Keratinocyte (primary cell): ENCODE measurements at regions not wholly inside any gene's neighbourhood (a gene's known extent, or its start where the extent isn't known, plus 50 kb on each side); places are given as distances from the start of the nearest gene placed in this dataset.

Source experiments
- DNase-seq: peaks from one replicate; pipeline ENCODE4 v3.0.0-alpha.2; 2011; ENCODE audit warnings: low read depth, missing footprints, low spot score
- FAIRE-seq: peaks from 2 replicates; lab custom pipeline; 2011; peaks lifted over from hg19 to GRCh38; lab: Jason Lieb, UNC
- H2AFZ ChIP-seq: 2 replicates; pipeline ENCODE4 v1.6.0; 2012; ENCODE audit warnings: low read length, control low read depth, inconsistent platforms; ENCODE audit not compliant: control insufficient read depth
- H3K27ac ChIP-seq: 2 replicates; pipeline ENCODE4 v1.5.1; 2011; ENCODE audit warnings: low read length; ENCODE audit not compliant: control insufficient read depth, insufficient read depth
- H3K27me3 ChIP-seq: 3 replicates; pipeline ENCODE4 v1.6.0; 2011; ENCODE audit warnings: low read length; ENCODE audit not compliant: control insufficient read depth, insufficient read depth; ENCODE audit errors: extremely low read depth
- H3K36me3 ChIP-seq, 2 experiments: 2 replicates in 1 of 2; 3 replicates in 1 of 2; pipeline ENCODE4 v1.5.1; 2011; ENCODE audit warnings: low read length in 2 of 2, mild to moderate bottlenecking in 1 of 2; ENCODE audit not compliant: control insufficient read depth in 2 of 2, insufficient read depth in 2 of 2; ENCODE audit errors: extremely low read depth in 1 of 2
- H3K4me1 ChIP-seq: 3 replicates; pipeline ENCODE4 v1.5.1; 2011; ENCODE audit warnings: low read length; ENCODE audit not compliant: control insufficient read depth, insufficient read depth; ENCODE audit errors: extremely low read depth
- H3K4me2 ChIP-seq: 3 replicates; pipeline ENCODE4 v1.6.0; 2011; ENCODE audit warnings: low read depth, low read length; ENCODE audit not compliant: control insufficient read depth, insufficient read depth; ENCODE audit errors: extremely low read depth
- H3K4me3 ChIP-seq, 3 experiments: fragments of 200-600 bp in 1 of 3; sonication (generic) in 1 of 3; 2 replicates in 2 of 3; 3 replicates in 1 of 3; pipeline ENCODE4 v1.5.1; 2011 to 2016; ENCODE audit warnings: low read length in 3 of 3, mild to moderate bottlenecking in 3 of 3, control low read depth in 2 of 3, inconsistent platforms in 1 of 3, low read depth in 1 of 3, mixed read lengths in 1 of 3, mixed run types in 1 of 3, moderate library complexity in 1 of 3; ENCODE audit not compliant: control insufficient read depth in 2 of 3, insufficient read depth in 2 of 3; ENCODE audit errors: extremely low read depth in 1 of 3
- H3K79me2 ChIP-seq: 2 replicates; pipeline ENCODE4 v1.6.0; 2012; ENCODE audit warnings: low read length; ENCODE audit not compliant: control insufficient read depth, insufficient read depth
- H3K9ac ChIP-seq: 3 replicates; pipeline ENCODE4 v1.6.0; 2011; ENCODE audit warnings: low read length; ENCODE audit not compliant: control insufficient read depth, insufficient read depth; ENCODE audit errors: extremely low read depth
- H3K9me1 ChIP-seq: 3 replicates; pipeline ENCODE4 v1.6.0; 2011; ENCODE audit warnings: low read length; ENCODE audit not compliant: control insufficient read depth, insufficient read depth; ENCODE audit errors: extremely low read depth
- H3K9me3 ChIP-seq: 2 replicates; pipeline ENCODE4 v1.5.1; 2012; ENCODE audit warnings: low read depth, low read length; ENCODE audit not compliant: control insufficient read depth
- H4K20me1 ChIP-seq: 3 replicates; pipeline ENCODE4 v1.6.0; 2011; ENCODE audit warnings: low read length; ENCODE audit not compliant: control insufficient read depth, insufficient read depth; ENCODE audit errors: extremely low read depth
- EZH2 ChIP-seq: IDR thresholded peaks from one replicate; pipeline ENCODE4 v1.6.1; 2012; ENCODE audit warnings: inconsistent platforms, mild to moderate bottlenecking, low read length, moderate library complexity
- dilution Hi-C: fragments of 300-500 bp; cut with MboI; formaldehyde crosslinking; loops from one replicate; pipeline ENCODE4 v1.7.0; 2020; ENCODE audit warnings: low sequenced_read_pairs; ENCODE audit not compliant: extremely low pct_ligation_motif_present
- TF ChIP-seq, protein P1 (sequence below), 3 experiments: IDR thresholded peaks in 1 of 3; conservative IDR thresholded peaks in 1 of 3; optimal IDR thresholded peaks in 1 of 3; 2 replicates in 2 of 3; 3 replicates in 1 of 3; pipeline versions ENCODE3 to v1.5.1; 2011; ENCODE audit warnings: low read length in 3 of 3, mild to moderate bottlenecking in 3 of 3, moderate library complexity in 2 of 3, control low read depth in 1 of 3, inconsistent platforms in 1 of 3; ENCODE audit not compliant: insufficient read depth in 2 of 3; ENCODE audit errors: extremely low read depth in 1 of 3

DNA sequence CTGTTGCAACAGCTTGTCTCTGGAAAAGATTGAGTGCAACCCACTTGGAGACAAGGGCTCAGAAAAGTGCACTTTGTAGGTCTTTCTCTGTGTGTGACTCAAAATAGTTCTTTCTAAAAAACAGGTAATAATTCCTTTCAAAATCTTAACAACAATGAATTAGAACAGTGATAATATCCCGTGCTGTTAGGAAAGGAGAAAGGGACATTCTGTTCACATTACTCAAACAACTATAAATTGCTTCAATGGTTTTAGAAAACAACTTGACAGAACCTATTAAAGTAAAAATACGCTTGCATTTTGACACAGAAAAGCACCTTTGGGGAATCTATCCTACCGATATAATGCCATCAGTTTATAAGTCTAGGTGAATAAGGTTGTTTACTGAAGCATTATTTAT is 468.1 kb upstream of the DPP6 start:
- Histone ChIP-seq H3K4me2 (no peak overlapping the region), H4K20me1 (no peaks in the 10 kb centered on the region), H3K27me3 (no peaks in the 10 kb centered on the region), H2AFZ (no peak overlapping the region), H3K9me1 (no peaks in the 10 kb centered on the region), H3K36me3 (no peaks in the 10 kb centered on the region), H3K9me3 (no peaks in the 10 kb centered on the region), H3K79me2 (no peaks in the 10 kb centered on the region), H3K27ac (no peak overlapping the region), H3K4me3 (no peak overlapping the region), H3K9ac (no peak overlapping the region), H3K4me1 (no peaks in the 10 kb centered on the region)
- DNase-seq (no peak), FAIRE-seq (no peak)
- dilution Hi-C loops, result no loop called here
- TF ChIP-seq, protein P1, sequence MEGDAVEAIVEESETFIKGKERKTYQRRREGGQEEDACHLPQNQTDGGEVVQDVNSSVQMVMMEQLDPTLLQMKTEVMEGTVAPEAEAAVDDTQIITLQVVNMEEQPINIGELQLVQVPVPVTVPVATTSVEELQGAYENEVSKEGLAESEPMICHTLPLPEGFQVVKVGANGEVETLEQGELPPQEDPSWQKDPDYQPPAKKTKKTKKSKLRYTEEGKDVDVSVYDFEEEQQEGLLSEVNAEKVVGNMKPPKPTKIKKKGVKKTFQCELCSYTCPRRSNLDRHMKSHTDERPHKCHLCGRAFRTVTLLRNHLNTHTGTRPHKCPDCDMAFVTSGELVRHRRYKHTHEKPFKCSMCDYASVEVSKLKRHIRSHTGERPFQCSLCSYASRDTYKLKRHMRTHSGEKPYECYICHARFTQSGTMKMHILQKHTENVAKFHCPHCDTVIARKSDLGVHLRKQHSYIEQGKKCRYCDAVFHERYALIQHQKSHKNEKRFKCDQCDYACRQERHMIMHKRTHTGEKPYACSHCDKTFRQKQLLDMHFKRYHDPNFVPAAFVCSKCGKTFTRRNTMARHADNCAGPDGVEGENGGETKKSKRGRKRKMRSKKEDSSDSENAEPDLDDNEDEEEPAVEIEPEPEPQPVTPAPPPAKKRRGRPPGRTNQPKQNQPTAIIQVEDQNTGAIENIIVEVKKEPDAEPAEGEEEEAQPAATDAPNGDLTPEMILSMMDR (optimal IDR thresholded peaks at IDR 0.05 in 1 of 3, IDR thresholded peaks at IDR 0.05 in 1 of 3, conservative IDR thresholded peaks at IDR 0.05 in 1 of 3; ENCODE audit: extremely low read depth in 1 of 3, insufficient read depth in 2 of 3, low read length in 3 of 3), result no peak
- TF ChIP-seq EZH2, result no peak

GRCh38 chr7:153588586-153588985 is 463.6 kb upstream of the DPP6 start:
- Histone ChIP-seq H3K4me1 (no peaks in the 10 kb centered on the region), H2AFZ (no peak overlapping the region), H3K36me3 (no peaks in the 10 kb centered on the region), H3K9me1 (no peaks in the 10 kb centered on the region), H3K4me3 (no peak overlapping the region), H3K9ac (no peak overlapping the region), H4K20me1 (no peaks in the 10 kb centered on the region), H3K4me2 (no peak overlapping the region), H3K27me3 (no peaks in the 10 kb centered on the region), H3K79me2 (no peaks in the 10 kb centered on the region), H3K9me3 (no peaks in the 10 kb centered on the region), H3K27ac (no peak overlapping the region)
- dilution Hi-C loops, result no loop called here
- no peak for FAIRE-seq
- TF ChIP-seq EZH2, result no peak
- TF ChIP-seq, protein P1 (optimal IDR thresholded peaks at IDR 0.05 in 1 of 3, IDR thresholded peaks at IDR 0.05 in 1 of 3, conservative IDR thresholded peaks at IDR 0.05 in 1 of 3; ENCODE audit: extremely low read depth in 1 of 3, insufficient read depth in 2 of 3, low read length in 3 of 3), result no peak
- no peak for DNase-seq
